CD4-positive, alpha-beta T cell treated with Interleukin-2 at 100 ng/mL for 4 hours (primary cell): ENCODE measurements at regions not wholly inside any gene's neighbourhood (a gene's known extent, or its start where the extent isn't known, plus 50 kb on each side); places are given as distances from the start of the nearest gene placed in this dataset.
"Not testable (repeated sequence)": the region's sequence is repeated elsewhere in the genome, so short reads cannot be mapped to it uniquely, and the experiment has no call there.

Experiments
- DNase-seq: peaks from one replicate; pipeline ENCODE4 v3.0.0-alpha.2; 2020; ENCODE audit warnings: low spot score

DNA sequence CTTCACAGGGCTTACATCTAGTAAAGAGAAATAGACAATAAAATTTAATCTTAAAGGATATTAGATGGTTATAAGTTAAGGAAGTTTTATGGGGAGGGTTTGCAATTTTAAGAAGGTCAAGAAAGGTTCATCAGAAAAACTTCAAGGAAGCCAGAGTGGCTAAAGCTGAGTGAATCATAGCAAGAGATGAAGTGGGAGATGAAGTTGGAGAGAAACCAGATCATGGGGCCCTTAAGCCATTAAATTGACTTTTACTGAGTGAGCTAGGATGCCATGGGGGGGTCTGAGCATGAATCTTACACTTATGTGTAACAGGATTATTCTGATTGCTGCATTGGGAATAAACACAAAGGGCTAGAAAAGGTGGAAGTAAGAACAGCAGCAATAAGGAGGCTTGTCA lies 189.2 kb downstream of the LRIG3 start:
- no peak for DNase-seq

- DNase-seq, result no peak
These were observed 187.4 kb downstream of the LRIG3 start for GRCh38 chr12:58732894-58733293.

DNA sequence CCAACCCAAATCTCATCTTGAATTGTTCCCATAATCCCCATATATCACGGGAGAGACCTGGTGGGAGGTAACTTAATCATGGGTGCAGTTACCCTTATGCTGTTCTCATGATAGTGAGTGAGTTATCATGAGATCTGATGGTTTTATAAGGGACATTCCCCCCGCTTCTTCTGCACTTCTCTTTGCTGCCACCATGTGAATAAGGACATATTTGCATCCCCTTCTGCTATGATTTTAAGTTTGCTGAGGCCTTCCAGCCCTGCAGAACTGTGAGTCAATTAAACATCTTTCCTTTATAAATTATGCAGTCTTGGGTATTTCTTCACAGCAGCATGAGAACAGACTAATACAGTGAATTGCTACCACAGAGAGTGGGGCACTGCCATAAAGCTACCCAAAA lies 179.1 kb downstream of the LRIG3 start:
- no peak for DNase-seq

DNA sequence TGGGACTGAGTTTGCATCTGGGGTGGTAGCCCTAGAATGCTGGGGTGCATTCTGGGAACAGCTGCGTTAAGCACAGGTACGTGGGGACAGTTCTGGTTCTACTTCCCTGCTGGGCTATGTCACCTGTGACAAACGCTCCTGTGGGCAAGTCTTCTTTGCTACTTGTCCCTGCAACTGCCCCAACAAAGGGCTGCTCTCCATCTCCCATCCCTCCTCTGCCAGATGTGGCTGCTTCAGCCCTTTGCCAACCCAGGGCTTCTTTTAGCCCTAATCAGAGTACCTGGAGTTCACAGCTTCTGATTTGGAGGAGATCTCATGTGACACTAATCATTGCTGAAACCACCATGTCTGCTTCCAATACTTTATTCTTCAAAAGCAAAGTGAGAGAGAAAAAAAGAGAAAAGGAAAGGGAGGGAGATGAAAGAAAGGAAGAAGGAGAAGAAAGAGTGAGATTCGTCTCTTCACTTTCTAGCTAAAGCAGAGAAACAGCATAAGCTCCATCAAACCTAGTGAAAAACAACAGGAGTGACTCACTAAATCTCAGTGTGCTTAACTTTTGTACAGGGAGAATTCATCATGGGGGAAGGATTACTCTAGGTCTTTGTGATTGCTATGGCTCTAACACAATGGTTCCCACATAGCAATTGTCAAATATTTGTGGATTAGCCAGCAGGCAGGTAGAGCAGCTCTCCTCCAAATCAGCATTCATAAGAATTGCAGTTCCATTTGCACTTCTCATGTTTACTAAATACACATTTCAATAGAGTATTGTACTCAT lies 174.8 kb downstream of the LRIG3 start:
- DNase-seq, result no peak

GRCh38 chr12:58747533-58747932 lies 172.8 kb downstream of the LRIG3 start:
- DNase-seq, result no peak

- no peak for DNase-seq
These were observed 169.8 kb downstream of the LRIG3 start for GRCh38 chr12:58750484-58750883.

DNA sequence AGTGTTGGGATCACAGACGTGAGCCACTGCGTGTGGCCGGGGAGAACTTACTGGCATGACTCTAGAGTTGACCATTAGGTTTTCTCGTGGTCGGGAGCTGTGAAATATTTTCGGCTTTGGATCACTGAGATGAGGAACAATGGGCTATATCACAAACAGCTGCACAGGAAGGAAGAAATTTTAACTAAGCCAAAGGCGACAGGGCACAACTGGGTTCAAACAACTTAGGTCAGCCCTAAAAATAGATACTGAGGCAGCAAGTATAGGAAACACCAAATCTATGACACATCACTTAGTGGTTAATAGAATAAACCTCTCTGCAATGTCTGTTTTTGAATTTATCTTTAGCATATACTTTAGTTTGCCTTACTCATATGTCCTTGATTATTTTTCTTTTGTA lies 162.9 kb downstream of the LRIG3 start:
- DNase-seq, result no peak

- DNase-seq, result not testable (repeated sequence)
These were observed 160.6 kb downstream of the LRIG3 start for GRCh38 chr12:58759745-58760144.

DNA sequence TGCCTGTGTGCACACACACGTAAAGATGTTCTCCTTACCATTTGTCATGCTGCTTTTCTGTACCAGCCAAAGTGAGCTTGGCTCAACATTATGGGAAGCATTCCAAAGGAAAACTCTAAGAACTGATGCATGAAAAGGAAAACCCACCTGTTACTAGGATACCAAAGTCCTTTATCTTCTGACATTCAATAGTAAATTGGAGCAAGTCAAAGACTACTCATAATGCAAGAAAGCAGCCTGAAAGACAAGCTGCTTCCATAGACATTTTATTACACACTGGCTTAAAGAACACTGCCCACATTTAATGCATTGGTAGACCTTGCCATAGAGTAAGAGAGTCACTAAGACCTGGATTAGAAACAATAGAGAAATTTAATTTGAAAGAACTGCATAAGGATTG lies 159.0 kb downstream of the LRIG3 start:
- no peak for DNase-seq

DNA sequence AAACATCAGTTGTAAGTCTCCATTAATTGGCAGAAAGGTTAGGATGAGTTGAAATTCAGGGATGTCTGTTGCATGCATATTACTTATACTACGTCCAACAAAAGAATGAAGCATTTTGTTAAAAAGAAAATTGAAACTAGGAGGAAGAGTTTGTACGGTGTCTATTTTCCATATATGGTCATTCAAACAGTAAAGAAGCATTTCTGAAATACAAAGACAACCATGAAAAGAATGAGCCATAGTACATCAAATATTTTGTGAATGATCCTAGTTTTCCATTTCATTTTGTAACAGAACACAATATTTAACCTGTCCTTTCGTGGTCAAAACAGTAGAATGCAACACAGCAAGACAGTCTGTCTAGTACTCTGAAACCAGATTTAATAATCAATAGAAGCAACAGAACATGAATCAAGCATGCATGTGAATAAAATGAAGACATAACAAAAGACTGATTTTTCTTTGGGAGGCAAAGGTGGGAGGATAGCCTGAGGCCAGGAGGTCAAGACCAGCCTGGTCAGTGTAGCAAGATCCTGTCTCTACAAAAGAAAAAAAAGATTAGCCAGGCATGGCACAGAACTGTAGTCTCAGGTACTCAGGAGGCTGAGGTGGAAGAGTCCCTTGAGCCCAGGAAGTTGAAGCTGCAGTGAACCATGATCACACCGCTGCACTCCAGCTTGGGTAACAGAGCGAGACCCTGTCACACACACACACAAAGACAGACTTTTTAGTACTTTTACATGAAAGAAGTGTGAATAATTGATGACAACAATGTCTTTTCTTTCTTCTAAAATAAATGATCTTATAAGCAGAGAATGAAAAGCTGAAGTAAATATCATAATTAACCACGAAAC lies 156.0 kb downstream of the LRIG3 start:
- DNase-seq, result no peak

GRCh38 chr12:58765076-58765475 lies 155.2 kb downstream of the LRIG3 start:
- DNase-seq, result no peak

DNA sequence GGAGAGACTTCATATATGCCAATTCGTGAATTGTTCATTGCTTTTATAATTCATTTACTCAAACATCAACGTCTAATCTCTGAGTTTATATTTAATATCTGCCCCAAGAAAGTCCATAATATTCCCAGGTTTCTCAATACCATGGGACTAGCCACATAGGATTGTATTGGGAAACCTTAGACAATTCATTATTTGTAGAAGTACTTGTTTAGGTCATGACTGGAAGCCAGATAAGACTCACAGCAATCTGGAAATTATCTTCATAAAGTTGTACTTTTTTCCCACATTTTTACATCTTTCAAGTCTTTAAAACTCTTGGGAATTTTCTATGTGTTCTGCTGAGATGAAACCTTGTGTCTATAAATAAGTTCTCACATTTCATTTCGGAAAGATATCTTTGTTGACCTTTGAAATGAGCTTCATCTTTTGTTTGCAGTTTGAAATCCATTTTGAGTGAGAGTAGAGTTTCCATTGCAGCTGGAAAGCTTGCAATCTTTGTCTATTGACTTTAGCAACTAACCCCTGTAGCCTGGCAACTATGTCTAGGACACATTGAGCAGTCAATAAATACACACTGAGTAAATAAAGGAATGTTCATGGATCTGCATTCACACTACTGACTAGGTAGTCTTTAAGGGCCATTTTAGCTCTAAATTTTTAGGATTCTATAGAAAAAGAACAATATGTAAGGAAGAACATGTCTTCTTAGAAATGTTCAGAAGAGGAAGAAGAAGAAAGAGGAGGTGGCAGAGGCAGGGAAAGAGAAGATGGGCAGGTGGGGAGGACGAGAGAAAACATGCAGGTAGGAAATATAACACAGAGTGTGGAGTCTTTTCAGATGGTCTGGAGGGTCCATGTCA lies 154.4 kb downstream of the LRIG3 start:
- no peak for DNase-seq

- DNase-seq, result no peak
These were observed 153.8 kb downstream of the LRIG3 start for GRCh38 chr12:58766513-58766870.

DNA sequence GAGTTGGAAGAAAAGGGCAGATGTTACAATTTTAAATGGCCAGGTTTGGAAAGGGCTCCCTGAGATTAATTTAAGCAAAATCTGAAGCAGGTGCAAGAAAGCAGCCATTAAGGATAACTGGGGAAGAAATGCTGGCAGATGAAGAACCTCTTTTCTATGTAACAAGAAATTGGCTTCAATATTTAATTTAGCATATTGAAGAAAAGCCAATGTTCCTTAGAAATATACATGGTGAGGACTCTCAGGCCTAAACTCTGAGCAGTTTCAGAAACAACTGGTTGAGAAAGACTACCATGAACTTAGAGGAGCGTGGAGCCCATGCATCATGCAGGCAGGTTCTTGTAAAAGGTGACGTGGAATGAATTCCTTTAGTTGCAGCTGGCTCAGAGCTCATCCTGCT lies 152.8 kb downstream of the LRIG3 start:
- no peak for DNase-seq

- DNase-seq, result no peak
These were observed 146.3 kb downstream of the LRIG3 start for GRCh38 chr12:58773986-58774385.

DNA sequence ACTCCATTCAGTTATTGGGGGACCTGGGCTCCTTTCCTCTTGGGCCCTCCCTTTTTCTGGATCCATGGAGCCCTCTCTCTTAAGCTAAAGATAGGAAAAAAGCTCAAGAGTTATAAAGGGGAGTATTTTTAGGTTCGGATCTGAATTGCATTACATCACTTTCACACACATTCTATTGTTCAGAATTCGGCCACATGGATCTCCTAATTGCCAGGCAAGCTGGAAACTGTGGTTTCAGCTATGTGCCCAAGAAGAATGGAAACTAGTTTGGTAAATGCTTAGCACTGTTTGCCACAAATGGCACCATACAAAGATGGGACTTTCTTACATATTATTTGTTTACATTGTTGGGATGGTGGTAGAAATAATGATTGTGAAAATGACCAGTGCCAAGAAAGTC lies 145.6 kb downstream of the LRIG3 start:
- DNase-seq, result no peak

- no peak for DNase-seq
These were observed 144.9 kb downstream of the LRIG3 start for GRCh38 chr12:58775396-58775795.

DNA sequence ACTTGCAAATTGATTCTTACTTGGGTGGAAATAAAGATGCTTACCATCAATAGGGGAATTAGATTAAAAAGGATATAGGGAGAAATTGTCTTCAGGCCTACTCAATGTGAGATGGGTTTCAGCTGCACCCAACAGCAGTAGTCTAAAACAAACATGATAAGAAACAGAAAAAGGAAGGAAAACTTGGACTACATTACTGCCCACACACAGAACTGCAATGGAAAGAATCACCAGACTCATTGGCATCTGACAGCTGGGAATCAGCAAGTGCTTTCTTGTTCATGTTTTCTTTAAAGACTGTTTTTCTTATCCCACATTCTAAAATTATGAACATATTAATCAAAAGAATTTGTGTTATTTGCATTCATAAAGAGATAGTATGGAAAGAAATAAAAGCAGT lies 144.2 kb downstream of the LRIG3 start:
- DNase-seq, result no peak

GRCh38 chr12:58777815-58778214 lies 142.5 kb downstream of the LRIG3 start:
- DNase-seq, result no peak

GRCh38 chr12:58781609-58782008 lies 138.7 kb downstream of the LRIG3 start:
- no peak for DNase-seq

GRCh38 chr12:58787021-58787760 lies 133.1 kb downstream of the LRIG3 start:
- no peak for DNase-seq

GRCh38 chr12:58794859-58795258 lies 125.4 kb downstream of the LRIG3 start:
- DNase-seq, result no peak
